Endometrium (tissue), 2 donors: ENCODE measurements at regions not wholly inside any gene's neighbourhood (a gene's known extent, or its start where the extent isn't known, plus 50 kb on each side); places are given as distances from the start of the nearest gene placed in this dataset.

ENCODE experiments used
- FAIRE-seq: peaks from 2 replicates; lab custom pipeline; 2012; peaks lifted over from hg19 to GRCh38; lab: Jason Lieb, UNC
- donor health status: control.
- donor health status: control.

DNA sequence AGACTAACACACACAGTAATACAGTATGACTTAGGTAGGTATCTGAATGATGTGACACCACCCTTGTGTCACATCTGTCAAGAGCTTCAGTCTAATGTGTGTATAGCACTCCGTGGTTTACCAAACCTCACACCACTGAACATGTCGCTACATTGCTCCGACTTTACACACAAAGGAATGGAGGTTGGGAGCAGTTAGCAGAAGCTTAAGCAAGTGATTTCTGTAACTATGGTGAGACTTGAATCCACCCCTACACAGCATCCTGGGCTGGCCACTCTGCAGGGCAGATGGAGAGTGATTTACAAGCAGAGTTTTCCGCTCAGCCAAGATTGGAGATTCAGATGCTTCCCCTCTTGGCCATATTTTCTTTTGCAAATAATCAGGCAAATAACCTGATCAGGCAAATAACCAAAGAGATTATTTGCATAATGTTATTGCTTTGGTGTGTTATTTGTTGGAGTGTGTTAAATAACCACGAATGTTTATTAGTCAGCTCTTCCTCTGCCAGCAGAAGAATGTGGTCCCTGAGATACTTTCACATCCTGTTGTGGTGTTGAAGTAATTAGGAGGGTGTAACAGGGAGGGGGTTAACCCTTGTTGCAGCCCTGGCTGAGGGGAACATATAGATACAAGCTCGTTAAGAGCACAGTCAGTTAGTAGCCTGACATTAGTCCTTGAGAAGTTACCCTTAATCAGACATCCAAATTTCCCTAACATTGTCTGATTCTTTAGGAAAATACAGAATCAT is 92.8 kb downstream of the SNX18 start:
- no peak for FAIRE-seq

DNA sequence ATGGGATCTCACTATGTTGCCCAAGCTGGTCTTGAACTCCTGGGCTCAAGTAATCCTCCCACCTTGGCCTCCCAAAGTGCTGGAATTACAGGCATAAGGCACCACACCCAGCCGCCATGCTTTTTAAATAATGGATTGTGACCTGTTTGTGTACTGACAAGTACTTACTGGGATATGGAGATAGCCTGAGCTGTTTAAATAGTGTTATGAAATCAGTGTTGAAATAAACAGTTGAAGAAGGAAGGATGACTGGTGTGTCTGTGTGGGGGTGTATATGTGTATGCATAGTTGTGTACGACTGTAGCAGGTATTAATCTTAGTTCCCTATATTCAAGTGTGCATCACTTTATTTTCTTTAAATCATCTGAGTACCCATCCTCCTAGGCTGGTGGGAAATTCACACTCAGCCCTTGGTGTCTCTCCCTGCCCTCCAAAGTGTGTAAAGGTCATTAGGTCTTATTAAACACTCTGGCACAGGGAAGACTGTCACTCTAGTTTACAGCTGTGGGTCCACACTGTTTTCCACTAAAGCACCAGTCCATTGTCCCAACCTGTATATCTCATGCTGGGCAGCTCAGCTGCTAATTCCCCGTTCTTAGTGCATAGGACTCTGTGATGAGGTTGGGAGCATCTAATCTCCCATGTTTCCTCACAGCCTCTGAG is 91.0 kb downstream of the SNX18 start:
- FAIRE-seq, result no peak

DNA sequence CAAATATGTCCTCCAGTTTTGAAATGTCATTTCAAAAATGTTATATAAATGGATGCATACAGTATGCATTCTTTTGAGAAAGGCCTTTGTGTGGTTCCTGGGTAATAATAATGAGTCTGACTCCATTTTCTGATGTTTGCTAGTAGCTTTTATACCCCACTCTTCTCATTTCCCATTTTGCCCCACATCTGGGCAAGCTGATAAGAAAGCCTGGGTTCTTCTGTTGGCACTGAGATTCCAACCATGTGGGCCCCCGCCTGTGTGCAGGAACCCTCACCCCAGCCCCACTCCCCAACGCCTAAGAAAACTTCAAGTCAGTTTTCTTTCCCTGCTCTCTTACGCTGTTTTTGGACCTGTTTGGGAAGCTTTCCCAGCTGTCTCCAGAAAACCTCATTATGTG is 89.4 kb downstream of the SNX18 start:
- FAIRE-seq, result no peak

DNA sequence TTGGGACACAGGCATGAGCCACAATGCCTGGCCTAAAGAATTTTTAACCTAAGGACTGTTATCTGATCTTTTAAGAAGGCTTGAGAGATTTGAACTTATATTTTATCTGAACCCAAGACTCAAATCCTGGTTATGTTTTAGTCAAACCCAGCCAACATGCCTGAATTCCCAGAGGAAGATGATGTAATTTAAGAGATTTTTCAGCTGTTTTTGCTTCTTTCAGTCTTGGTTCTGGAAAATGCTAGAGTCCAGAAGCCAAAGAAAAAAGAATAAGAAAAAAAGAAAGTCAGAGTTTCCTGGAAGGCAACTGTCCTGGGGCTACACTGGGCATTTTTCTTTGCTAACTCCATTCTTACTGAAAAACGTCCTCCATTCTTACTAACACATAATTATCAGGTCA is 85.8 kb downstream of the SNX18 start:
- FAIRE-seq, result no peak

DNA sequence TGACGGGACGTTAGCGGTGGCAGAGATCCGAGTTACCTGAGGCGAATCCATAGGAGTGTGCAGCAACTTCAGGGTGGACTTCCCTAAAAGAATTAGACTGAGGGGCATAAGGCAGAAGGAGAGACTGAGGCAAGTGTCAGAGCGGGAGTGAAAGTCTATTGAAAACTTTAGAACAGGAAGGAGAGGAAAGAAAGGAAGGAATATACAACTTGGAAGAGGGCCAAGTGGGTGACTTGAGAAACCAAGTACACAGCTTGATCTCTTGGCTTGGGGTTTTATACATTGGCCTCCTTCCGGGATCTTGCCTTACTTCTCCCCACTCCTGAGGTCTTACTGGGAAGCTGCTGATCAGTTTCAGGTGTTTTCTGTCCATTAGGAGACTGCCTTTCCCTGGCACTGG is 84.9 kb downstream of the SNX18 start:
- FAIRE-seq, result no peak

DNA sequence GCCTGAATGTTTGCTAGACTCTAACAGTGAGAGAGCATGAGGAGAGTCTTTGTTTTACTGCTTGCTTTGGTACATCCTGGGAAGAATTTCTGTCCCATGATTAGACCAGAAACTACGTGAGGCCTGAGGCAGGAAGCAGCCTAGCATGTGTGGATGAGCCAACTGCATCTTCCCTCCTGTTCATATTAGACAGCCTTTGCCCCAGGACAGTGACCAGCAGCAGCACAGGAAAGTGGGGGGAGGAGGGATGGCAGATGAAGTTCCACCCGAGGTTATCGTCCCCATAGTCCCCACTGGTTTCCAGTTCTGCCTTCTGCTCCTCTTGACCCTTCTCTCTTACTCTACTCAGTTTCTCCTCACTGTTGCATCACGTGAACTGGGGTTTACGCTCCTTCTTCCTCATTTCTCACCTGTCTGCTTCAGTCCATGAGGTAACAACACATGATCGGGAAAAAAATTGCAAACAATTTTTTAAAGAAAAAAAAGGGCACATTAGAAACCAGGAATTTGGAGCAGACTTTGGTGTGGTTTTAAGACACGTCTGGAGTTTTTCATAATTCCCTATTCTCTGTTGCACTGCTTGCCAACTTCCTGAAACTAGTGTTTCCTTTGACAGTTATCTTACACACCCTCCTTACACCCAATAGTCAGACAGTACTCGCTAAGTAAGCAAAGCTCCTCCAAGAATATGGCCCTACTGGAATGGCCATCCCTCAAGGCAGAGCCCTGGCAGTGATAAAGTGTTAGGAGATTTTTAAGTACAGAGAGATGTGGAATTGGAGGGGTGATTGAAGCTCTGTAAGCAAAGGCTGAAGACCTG is 84.1 kb downstream of the SNX18 start:
- no peak for FAIRE-seq
